AG04450 (cell line): ENCODE measurements at regions not wholly inside any gene's neighbourhood (a gene's known extent, or its start where the extent isn't known, plus 50 kb on each side); places are given as distances from the start of the nearest gene placed in this dataset.

Source experiments
- CTCF ChIA-PET: fragments of 300-600, 350-600 bp; formaldehyde crosslinking; extraction: SDS; loops from one replicate; lab custom pipeline; 2022; ENCODE audit warnings: antibody characterized with exemption, inconsistent platforms; lab: Charles Lee
- POLR2A ChIA-PET: fragments of 350-600 bp; formaldehyde crosslinking; extraction: SDS; loops from one replicate; lab custom pipeline; 2021; ENCODE audit warnings: antibody characterized with exemption, inconsistent platforms; lab: Yijun Ruan, JAX
- DNase-seq: peaks from one replicate; pipeline ENCODE4 v3.0.0-alpha.2; 2011; ENCODE audit warnings: low read depth, low spot score
- H3K27ac ChIP-seq: one replicate; pipeline ENCODE4 v1.5.1; 2012; ENCODE audit warnings: low read depth, low read length, control low read depth
- H3K27me3 ChIP-seq: one replicate; pipeline ENCODE4 v1.6.0; 2012; ENCODE audit warnings: low read length; ENCODE audit not compliant: control insufficient read depth, insufficient read depth
- H3K4me3 ChIP-seq: 2 replicates; pipeline ENCODE4 v1.5.1; 2011; ENCODE audit warnings: mild to moderate bottlenecking, low read depth, low read length, control low read depth
- H3K9me3 ChIP-seq: 2 replicates; pipeline ENCODE4 v1.5.1; 2012; ENCODE audit warnings: low read length; ENCODE audit not compliant: control insufficient read depth, insufficient read depth
- TF ChIP-seq, protein P1 (sequence below): IDR thresholded peaks from 2 replicates; pipeline ENCODE4 v1.5.1; 2011; ENCODE audit warnings: low read depth, low read length, control low read depth, inconsistent platforms

DNA sequence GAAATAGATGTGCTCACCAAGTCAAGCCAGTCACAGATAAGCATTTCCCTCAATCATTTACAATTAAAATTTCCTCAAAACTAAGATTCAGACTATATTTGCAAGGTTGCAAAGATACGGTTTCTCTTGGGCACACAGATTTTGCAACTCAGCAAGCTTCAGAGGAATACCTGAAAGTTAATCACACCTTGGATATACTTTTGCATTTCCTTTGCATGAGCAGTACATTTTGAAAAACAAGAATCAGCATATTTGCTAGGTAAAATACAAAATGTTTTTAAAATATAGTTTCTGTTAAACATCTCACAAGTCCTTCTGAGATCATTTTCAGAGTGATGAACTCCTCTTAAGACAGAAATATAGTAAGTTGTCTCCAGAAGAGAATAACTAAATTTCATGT lies 336.9 kb downstream of the DUSP6 start:
- CTCF ChIA-PET = interaction anchor here (0.9 to 1.8 kb wide), 2 partner anchors 9 to 447 kb away, joined by 3 to 7 read pairs; no protein-coding TSS in a partner anchor
- DNase-seq = no peak
- no peak overlapping the region for H3K4me3 ChIP-seq
- no peaks in the 10 kb centered on the region for H3K9me3 ChIP-seq
- TF ChIP-seq, protein P1, sequence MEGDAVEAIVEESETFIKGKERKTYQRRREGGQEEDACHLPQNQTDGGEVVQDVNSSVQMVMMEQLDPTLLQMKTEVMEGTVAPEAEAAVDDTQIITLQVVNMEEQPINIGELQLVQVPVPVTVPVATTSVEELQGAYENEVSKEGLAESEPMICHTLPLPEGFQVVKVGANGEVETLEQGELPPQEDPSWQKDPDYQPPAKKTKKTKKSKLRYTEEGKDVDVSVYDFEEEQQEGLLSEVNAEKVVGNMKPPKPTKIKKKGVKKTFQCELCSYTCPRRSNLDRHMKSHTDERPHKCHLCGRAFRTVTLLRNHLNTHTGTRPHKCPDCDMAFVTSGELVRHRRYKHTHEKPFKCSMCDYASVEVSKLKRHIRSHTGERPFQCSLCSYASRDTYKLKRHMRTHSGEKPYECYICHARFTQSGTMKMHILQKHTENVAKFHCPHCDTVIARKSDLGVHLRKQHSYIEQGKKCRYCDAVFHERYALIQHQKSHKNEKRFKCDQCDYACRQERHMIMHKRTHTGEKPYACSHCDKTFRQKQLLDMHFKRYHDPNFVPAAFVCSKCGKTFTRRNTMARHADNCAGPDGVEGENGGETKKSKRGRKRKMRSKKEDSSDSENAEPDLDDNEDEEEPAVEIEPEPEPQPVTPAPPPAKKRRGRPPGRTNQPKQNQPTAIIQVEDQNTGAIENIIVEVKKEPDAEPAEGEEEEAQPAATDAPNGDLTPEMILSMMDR = no peak
- H3K27me3 ChIP-seq = no peaks in the 10 kb centered on the region
- H3K27ac ChIP-seq = no peak overlapping the region
- POLR2A ChIA-PET = no interaction called here

DNA sequence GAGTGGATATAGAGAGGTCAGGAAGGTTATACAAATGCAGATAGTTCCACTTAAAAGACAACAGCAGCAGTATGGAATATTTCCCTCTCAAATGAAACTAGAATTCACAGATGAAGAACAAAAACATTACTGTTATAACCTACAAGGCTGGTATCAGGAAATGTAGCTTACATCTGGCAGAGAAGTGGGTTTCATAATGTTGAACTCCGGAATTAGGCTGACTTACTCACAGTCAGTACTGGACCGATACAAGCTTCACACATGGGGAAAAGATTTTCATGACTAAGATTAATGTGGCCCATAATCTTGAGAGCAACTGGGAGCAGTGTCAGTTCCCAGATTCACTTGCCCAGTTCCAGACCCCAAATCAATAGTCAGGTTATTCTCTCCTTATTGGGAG lies 353.9 kb downstream of the DUSP6 start:
- TF ChIP-seq, protein P1 = no peak
- no peak overlapping the region for H3K4me3 ChIP-seq
- H3K27me3 ChIP-seq = no peaks in the 10 kb centered on the region
- H3K9me3 ChIP-seq = no peaks in the 10 kb centered on the region
- POLR2A ChIA-PET = no interaction called here
- no peak for DNase-seq
- no peak overlapping the region for H3K27ac ChIP-seq
- CTCF ChIA-PET = no interaction called here

DNA sequence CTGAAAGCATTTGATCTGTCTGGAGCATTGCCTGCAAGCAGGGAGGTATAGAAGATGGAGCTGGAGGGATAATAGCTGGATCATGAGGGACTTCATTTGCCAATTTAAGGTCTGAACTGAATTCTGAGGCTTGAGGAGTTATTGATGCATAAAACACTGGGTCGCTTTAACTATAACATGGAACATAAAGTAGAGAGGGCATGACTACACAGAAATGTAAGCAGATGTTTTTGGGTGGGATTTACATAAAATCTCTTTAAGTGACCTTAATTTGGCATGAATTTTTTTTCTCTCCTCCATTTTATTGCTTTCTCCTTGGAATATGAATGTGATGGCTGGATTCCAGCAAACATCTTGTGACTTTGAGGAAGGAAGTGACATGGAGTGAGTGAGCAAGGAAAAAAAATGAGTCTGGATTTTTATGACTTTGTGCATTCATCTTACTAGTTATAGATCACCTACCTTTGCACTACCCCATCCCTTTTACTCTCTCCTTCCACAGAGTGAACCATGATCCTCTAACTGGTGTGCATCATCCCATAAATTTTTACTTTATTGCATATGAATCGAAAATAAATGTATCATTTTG lies 356.0 kb downstream of the DUSP6 start:
- ChIA-PET POLR2A (no interaction called here), CTCF (interaction anchor here (0.9 kb wide), 1 partner anchor 21 kb away, joined by 3 read pairs; no protein-coding TSS in a partner anchor)
- H3K27me3 ChIP-seq = no peaks in the 10 kb centered on the region
- no peak for DNase-seq
- TF ChIP-seq, protein P1 = no peak
- no peak overlapping the region for H3K27ac ChIP-seq
- no peak overlapping the region for H3K4me3 ChIP-seq
- no peaks in the 10 kb centered on the region for H3K9me3 ChIP-seq

DNA sequence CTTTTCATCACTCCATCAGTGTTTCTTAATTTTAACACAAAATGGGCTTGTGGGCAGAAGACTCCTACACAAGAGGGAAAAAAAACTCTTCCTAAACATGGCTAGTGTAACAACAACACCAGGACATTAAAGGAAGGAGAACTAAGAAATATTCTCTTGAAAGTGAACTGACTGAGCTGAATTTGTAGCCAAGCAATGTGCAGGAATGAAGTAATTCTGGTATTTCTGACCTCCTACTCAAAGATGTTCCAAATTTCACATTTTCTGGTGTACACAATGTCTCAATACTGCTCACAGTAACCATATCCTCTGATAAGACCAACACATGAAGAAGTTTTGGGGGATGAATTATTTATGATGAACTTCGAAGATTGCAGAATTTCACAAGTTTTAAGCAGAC lies 357.3 kb downstream of the DUSP6 start:
- no peaks in the 10 kb centered on the region for H3K27me3 ChIP-seq
- TF ChIP-seq, protein P1 = no peak
- H3K9me3 ChIP-seq = no peaks in the 10 kb centered on the region
- H3K4me3 ChIP-seq = no peak overlapping the region
- CTCF ChIA-PET = interaction anchor here (1.2 to 2.8 kb wide), 7 partner anchors 13 to 841 kb away, joined by 3 to 27 read pairs (median 5); partner anchors contain the start of gene KITLG
- H3K27ac ChIP-seq = no peak overlapping the region
- no peak for DNase-seq
- POLR2A ChIA-PET = interaction anchor here (2.6 kb wide), 1 partner anchor 415 kb away, joined by 14 read pairs; the partner anchor contains the start of gene KITLG

DNA sequence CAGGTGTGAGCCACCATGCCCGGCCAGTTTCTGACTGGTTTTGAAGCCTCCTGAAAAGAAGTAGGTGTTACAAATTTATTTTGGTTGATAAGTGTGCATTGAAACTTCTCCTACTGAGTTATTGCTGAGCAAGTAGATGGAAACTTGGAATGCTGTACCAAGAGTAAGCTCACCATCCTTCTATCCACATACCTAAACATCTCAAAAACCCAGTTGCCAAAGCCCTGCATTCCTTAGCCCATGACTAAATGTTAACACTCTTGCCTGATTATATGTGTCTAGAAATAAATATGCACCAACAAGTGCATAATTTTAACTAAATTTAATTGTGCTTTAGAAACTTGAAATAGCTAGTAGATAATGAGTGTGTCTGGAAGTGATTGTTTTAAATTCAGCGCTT lies 357.8 kb downstream of the DUSP6 start:
- ChIA-PET CTCF (interaction anchor here (0.5 to 2.8 kb wide), 25 partner anchors 10 to 851 kb away, joined by 3 to 27 read pairs (median 3); partner anchors contain the start of gene KITLG), POLR2A (interaction anchor here (2.6 kb wide), 1 partner anchor 414 kb away, joined by 14 read pairs; the partner anchor contains the start of gene KITLG)
- H3K4me3 ChIP-seq = no peak overlapping the region
- no peaks in the 10 kb centered on the region for H3K9me3 ChIP-seq
- no peak for DNase-seq
- TF ChIP-seq, protein P1 = no peak
- H3K27ac ChIP-seq = no peak overlapping the region
- H3K27me3 ChIP-seq = no peaks in the 10 kb centered on the region
